Liver (tissue), 3 donors: ENCODE measurements at regions not wholly inside any gene's neighbourhood (a gene's known extent, or its start where the extent isn't known, plus 50 kb on each side); places are given as distances from the start of the nearest gene placed in this dataset.
"Not testable (repeated sequence)": the region's sequence is repeated elsewhere in the genome, so short reads cannot be mapped to it uniquely, and the experiment has no call there.

Experiments
- EGR1 ChIP-seq, 2 donors: IDR thresholded peaks; 2 replicates each; pipeline ENCODE4 v1.6.1; 2016 to 2018; ENCODE audit warnings: antibody characterized with exemption in 2 of 2, low read depth in 2 of 2
- FOXA1 ChIP-seq: IDR thresholded peaks from 2 replicates; pipeline ENCODE4 v1.6.1; 2016; ENCODE audit warnings: antibody characterized with exemption
- GABPA ChIP-seq, 2 donors: IDR thresholded peaks in 1 of 2; conservative IDR thresholded peaks in 1 of 2; 2 replicates each; pipeline ENCODE4 v1.6.1; 2016; ENCODE audit warnings: antibody characterized with exemption in 2 of 2, mild to moderate bottlenecking in 1 of 2, moderate library complexity in 1 of 2
- RAD21 ChIP-seq, 2 donors: IDR thresholded peaks; 2 replicates each; pipeline ENCODE4 v1.6.1; 2016; ENCODE audit warnings: antibody characterized with exemption in 2 of 2, mild to moderate bottlenecking in 2 of 2
- SP1 ChIP-seq: IDR thresholded peaks from 2 replicates; pipeline ENCODE4 v1.6.1; 2018; ENCODE audit warnings: antibody characterized with exemption, mild to moderate bottlenecking
- TAF1 ChIP-seq: conservative IDR thresholded peaks from 2 replicates; pipeline ENCODE4 v1.6.1; 2016; ENCODE audit warnings: antibody characterized with exemption, mild to moderate bottlenecking
- YY1 ChIP-seq: IDR thresholded peaks from 2 replicates; pipeline ENCODE4 v1.6.1; 2016; ENCODE audit warnings: antibody characterized with exemption, mild to moderate bottlenecking
- TF ChIP-seq, protein P1 (sequence below): fragments of 150-350 bp; IDR thresholded peaks from 2 replicates; pipeline ENCODE4 v1.5.1; 2017; ENCODE audit warnings: improper control_type of control experiment, low read depth, low read length; ENCODE audit not compliant: missing input control
- TF ChIP-seq, protein P2 (sequence below): IDR thresholded peaks from 2 replicates; pipeline ENCODE4 v1.6.1; 2016; ENCODE audit warnings: antibody characterized with exemption
- TF ChIP-seq, protein P3 (sequence below): IDR thresholded peaks from 2 replicates; pipeline ENCODE4 v1.6.1; 2016; ENCODE audit warnings: antibody characterized with exemption, mild to moderate bottlenecking
- TF ChIP-seq, protein P4 (sequence below): IDR thresholded peaks from 2 replicates; pipeline ENCODE4 v1.6.1; 2016; ENCODE audit warnings: antibody characterized with exemption
- TF ChIP-seq, protein P5 (sequence below): IDR thresholded peaks from 2 replicates; pipeline ENCODE4 v1.6.1; 2016; ENCODE audit warnings: antibody characterized with exemption
- donor health status: healthy.
- donor health status: healthy.

DNA sequence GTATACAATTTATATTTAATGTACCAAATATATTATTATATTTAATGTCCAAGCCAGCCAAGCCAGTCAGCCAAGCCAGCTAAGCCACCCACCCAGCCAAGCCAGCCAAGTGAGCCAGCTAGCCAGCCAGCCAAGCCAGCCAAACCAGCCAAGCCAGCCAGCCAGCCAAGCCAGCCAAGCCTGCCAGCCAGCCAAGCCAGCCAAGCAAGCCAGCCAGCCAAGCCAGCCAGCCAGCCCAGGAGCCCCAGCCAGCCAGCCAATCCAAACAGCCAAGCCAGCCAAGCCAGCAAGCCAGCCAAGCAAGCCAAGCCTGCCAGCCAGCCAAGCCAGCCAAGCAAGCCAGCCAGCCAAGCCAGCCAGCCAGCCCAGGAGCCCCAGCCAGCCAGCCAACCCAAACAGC lies 1596.3 kb downstream of the RPIA start:
- TF ChIP-seq, protein P1, sequence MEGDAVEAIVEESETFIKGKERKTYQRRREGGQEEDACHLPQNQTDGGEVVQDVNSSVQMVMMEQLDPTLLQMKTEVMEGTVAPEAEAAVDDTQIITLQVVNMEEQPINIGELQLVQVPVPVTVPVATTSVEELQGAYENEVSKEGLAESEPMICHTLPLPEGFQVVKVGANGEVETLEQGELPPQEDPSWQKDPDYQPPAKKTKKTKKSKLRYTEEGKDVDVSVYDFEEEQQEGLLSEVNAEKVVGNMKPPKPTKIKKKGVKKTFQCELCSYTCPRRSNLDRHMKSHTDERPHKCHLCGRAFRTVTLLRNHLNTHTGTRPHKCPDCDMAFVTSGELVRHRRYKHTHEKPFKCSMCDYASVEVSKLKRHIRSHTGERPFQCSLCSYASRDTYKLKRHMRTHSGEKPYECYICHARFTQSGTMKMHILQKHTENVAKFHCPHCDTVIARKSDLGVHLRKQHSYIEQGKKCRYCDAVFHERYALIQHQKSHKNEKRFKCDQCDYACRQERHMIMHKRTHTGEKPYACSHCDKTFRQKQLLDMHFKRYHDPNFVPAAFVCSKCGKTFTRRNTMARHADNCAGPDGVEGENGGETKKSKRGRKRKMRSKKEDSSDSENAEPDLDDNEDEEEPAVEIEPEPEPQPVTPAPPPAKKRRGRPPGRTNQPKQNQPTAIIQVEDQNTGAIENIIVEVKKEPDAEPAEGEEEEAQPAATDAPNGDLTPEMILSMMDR = not testable (repeated sequence)
- TF ChIP-seq EGR1 (IDR thresholded peaks at IDR 0.05; ENCODE audit: low read depth in 2 of 2); RAD21 (IDR thresholded peaks at IDR 0.05); SP1; YY1; TAF1; FOXA1; GABPA (IDR thresholded peaks at IDR 0.05 in 1 of 2, conservative IDR thresholded peaks at IDR 0.05 in 1 of 2): not testable (repeated sequence)
- TF ChIP-seq, protein P2, sequence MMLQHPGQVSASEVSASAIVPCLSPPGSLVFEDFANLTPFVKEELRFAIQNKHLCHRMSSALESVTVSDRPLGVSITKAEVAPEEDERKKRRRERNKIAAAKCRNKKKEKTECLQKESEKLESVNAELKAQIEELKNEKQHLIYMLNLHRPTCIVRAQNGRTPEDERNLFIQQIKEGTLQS = not testable (repeated sequence)
- TF ChIP-seq, protein P3, sequence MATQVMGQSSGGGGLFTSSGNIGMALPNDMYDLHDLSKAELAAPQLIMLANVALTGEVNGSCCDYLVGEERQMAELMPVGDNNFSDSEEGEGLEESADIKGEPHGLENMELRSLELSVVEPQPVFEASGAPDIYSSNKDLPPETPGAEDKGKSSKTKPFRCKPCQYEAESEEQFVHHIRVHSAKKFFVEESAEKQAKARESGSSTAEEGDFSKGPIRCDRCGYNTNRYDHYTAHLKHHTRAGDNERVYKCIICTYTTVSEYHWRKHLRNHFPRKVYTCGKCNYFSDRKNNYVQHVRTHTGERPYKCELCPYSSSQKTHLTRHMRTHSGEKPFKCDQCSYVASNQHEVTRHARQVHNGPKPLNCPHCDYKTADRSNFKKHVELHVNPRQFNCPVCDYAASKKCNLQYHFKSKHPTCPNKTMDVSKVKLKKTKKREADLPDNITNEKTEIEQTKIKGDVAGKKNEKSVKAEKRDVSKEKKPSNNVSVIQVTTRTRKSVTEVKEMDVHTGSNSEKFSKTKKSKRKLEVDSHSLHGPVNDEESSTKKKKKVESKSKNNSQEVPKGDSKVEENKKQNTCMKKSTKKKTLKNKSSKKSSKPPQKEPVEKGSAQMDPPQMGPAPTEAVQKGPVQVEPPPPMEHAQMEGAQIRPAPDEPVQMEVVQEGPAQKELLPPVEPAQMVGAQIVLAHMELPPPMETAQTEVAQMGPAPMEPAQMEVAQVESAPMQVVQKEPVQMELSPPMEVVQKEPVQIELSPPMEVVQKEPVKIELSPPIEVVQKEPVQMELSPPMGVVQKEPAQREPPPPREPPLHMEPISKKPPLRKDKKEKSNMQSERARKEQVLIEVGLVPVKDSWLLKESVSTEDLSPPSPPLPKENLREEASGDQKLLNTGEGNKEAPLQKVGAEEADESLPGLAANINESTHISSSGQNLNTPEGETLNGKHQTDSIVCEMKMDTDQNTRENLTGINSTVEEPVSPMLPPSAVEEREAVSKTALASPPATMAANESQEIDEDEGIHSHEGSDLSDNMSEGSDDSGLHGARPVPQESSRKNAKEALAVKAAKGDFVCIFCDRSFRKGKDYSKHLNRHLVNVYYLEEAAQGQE = not testable (repeated sequence)
- TF ChIP-seq, protein P4, sequence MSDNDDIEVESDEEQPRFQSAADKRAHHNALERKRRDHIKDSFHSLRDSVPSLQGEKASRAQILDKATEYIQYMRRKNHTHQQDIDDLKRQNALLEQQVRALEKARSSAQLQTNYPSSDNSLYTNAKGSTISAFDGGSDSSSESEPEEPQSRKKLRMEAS = not testable (repeated sequence)
- TF ChIP-seq, protein P5, sequence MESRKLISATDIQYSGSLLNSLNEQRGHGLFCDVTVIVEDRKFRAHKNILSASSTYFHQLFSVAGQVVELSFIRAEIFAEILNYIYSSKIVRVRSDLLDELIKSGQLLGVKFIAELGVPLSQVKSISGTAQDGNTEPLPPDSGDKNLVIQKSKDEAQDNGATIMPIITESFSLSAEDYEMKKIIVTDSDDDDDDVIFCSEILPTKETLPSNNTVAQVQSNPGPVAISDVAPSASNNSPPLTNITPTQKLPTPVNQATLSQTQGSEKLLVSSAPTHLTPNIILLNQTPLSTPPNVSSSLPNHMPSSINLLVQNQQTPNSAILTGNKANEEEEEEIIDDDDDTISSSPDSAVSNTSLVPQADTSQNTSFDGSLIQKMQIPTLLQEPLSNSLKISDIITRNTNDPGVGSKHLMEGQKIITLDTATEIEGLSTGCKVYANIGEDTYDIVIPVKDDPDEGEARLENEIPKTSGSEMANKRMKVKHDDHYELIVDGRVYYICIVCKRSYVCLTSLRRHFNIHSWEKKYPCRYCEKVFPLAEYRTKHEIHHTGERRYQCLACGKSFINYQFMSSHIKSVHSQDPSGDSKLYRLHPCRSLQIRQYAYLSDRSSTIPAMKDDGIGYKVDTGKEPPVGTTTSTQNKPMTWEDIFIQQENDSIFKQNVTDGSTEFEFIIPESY = not testable (repeated sequence)
